GM12864 (cell line): ENCODE measurements at regions not wholly inside any gene's neighbourhood (a gene's known extent, or its start where the extent isn't known, plus 50 kb on each side); places are given as distances from the start of the nearest gene placed in this dataset.
A peak's percentile ranks its signal among the peaks of the same experiment; 100 is the strongest.

Experiments
- DNase-seq: peaks from one replicate; pipeline ENCODE4 v3.0.0-alpha.2; 2011; ENCODE audit warnings: low read depth
- H3K4me3 ChIP-seq: 2 replicates; pipeline ENCODE4 v1.5.1; 2011; ENCODE audit warnings: mild to moderate bottlenecking, low read depth, low read length, control low read depth
- TF ChIP-seq, protein P1 (sequence below): IDR thresholded peaks from 2 replicates; pipeline ENCODE4 v1.5.1; 2011; ENCODE audit warnings: low read depth, mild to moderate bottlenecking, moderate library complexity, low read length, control low read depth, inconsistent platforms; ENCODE audit errors: missing control alignments

DNA sequence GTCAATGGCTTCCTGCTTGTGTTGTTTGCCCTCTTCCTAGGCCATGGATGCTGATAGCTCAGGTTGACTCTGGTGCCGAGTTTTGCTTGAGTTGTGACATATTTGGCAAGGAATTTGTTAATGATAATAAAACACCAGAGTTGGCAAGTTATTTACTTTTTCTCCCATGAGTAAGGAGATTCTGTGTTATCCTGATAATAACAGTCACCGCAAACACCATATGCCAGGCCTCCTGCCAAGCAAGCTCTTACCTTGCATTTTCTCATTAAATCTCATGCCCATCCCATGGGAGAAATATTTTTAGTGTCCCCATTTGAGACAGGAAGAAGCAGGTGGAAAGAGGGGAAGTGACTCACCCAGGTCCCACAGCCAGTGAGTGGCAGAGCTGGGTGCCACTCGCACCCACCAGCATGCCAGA lies 67.4 kb upstream of the CLCN4 start:
- TF ChIP-seq, protein P1, sequence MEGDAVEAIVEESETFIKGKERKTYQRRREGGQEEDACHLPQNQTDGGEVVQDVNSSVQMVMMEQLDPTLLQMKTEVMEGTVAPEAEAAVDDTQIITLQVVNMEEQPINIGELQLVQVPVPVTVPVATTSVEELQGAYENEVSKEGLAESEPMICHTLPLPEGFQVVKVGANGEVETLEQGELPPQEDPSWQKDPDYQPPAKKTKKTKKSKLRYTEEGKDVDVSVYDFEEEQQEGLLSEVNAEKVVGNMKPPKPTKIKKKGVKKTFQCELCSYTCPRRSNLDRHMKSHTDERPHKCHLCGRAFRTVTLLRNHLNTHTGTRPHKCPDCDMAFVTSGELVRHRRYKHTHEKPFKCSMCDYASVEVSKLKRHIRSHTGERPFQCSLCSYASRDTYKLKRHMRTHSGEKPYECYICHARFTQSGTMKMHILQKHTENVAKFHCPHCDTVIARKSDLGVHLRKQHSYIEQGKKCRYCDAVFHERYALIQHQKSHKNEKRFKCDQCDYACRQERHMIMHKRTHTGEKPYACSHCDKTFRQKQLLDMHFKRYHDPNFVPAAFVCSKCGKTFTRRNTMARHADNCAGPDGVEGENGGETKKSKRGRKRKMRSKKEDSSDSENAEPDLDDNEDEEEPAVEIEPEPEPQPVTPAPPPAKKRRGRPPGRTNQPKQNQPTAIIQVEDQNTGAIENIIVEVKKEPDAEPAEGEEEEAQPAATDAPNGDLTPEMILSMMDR, result no peak
- DNase-seq, result no peak

GRCh38 chrX:10090319-10090718 lies 66.5 kb upstream of the CLCN4 start:
- DNase-seq, result no peak
- TF ChIP-seq, protein P1, result no peak
- H3K4me3 ChIP-seq, result no peak overlapping the region

More for the DNA sequence above, 67.4 kb upstream of the CLCN4 start:
- H3K4me3 ChIP-seq, result no peak overlapping the region

DNA sequence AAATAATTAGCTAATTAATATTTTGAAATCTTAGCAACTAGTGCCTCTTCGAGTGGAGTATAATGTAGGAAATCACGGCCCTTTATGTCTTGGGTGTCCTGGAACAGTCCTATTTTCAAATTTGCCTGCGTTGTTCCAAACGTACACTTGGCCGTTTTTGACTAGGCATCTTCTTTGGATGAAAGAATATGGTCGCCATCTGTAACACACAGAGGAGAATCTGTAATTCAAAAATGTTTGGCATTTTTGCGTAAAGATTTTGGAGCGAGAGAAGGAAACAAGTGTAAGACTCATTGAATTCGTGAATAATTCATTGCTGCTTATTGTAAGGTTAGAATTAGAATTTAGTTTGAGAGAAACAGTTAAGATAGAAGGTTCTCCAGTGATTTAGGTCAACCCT lies 61.5 kb upstream of the CLCN4 start:
- DNase-seq, result no peak
- TF ChIP-seq, protein P1, result no peak
- H3K4me3 ChIP-seq, result no peak overlapping the region

GRCh38 chrX:10095698-10096432 lies 60.9 kb upstream of the CLCN4 start:
- no peak for DNase-seq
- TF ChIP-seq, protein P1, result no peak

GRCh38 chrX:10098270-10098713 lies 58.5 kb upstream of the CLCN4 start:
- peak; percentile 38 for DNase-seq
- H3K4me3 ChIP-seq, result peak overlapping the region; percentile 25; the same call in 1 of the 2 replicates
- TF ChIP-seq, protein P1, result no peak

More at GRCh38 chrX:10095698-10096432, 60.9 kb upstream of the CLCN4 start:
- no peak overlapping the region for H3K4me3 ChIP-seq

GRCh38 chrX:10099411-10099810 lies 57.4 kb upstream of the CLCN4 start:
- H3K4me3 ChIP-seq, result no peak overlapping the region
- DNase-seq, result no peak
- TF ChIP-seq, protein P1, result no peak

- DNase-seq, result no peak
- no peak overlapping the region for H3K4me3 ChIP-seq
- TF ChIP-seq, protein P1, result no peak
Measured at GRCh38 chrX:10101269-10101668, 55.5 kb upstream of the CLCN4 start.
